ENCODE measurements at regions not wholly inside any gene's neighbourhood (a gene's known extent, or its start where the extent isn't known, plus 50 kb on each side); places are given as distances from the start of the nearest gene placed in this dataset.
A peak's percentile ranks its signal among the peaks of the same experiment; 100 is the strongest.

DNA sequence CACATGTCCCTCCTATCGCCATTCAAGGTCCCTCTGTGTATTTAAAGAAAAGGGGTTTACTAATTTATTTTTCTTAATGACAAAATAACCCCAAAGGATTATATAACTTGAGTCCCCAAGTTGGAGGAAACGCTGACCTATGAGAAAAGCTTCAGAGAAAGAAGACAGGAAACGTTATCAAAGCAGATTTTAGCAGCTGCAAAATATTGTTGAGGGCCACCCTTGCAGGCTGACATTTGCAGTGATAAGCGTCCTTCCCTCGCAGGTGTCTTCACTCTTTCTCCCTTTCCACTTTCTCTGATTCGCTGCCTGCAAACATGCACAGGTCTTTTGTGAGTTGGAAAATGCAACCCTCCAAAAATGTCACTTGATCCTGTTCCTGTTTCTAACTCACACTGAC lies 103.2 kb upstream of the RIPOR2 start (continued):
- TF ChIP-seq, protein P1, sequence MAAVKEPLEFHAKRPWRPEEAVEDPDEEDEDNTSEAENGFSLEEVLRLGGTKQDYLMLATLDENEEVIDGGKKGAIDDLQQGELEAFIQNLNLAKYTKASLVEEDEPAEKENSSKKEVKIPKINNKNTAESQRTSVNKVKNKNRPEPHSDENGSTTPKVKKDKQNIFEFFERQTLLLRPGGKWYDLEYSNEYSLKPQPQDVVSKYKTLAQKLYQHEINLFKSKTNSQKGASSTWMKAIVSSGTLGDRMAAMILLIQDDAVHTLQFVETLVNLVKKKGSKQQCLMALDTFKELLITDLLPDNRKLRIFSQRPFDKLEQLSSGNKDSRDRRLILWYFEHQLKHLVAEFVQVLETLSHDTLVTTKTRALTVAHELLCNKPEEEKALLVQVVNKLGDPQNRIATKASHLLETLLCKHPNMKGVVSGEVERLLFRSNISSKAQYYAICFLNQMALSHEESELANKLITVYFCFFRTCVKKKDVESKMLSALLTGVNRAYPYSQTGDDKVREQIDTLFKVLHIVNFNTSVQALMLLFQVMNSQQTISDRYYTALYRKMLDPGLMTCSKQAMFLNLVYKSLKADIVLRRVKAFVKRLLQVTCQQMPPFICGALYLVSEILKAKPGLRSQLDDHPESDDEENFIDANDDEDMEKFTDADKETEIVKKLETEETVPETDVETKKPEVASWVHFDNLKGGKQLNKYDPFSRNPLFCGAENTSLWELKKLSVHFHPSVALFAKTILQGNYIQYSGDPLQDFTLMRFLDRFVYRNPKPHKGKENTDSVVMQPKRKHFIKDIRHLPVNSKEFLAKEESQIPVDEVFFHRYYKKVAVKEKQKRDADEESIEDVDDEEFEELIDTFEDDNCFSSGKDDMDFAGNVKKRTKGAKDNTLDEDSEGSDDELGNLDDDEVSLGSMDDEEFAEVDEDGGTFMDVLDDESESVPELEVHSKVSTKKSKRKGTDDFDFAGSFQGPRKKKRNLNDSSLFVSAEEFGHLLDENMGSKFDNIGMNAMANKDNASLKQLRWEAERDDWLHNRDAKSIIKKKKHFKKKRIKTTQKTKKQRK (IDR thresholded peaks at IDR 0.05; ENCODE audit: low read depth, low read length), result no peak
- no peak for TF ChIP-seq EZH2 (IDR thresholded peaks at IDR 0.05; ENCODE audit: borderline replicate concordance, control insufficient read depth, low read depth, low read length)
- TF ChIP-seq KAT2A (conservative IDR thresholded peaks at IDR 0.05; ENCODE audit: control insufficient read depth, low read depth, low read length), result no peak
- no peak for TF ChIP-seq LARP7 (IDR thresholded peaks at IDR 0.05)
- TF ChIP-seq POLR2A (IDR thresholded peaks at IDR 0.05; ENCODE audit: low read depth, low read length), result no peak
- no peak for TF ChIP-seq SREBF1 (IDR thresholded peaks at IDR 0.05; ENCODE audit: low read length)
- no peak for TF ChIP-seq MEF2A (IDR thresholded peaks at IDR 0.05; ENCODE audit: insufficient read depth, low read depth, low read length)

DNA sequence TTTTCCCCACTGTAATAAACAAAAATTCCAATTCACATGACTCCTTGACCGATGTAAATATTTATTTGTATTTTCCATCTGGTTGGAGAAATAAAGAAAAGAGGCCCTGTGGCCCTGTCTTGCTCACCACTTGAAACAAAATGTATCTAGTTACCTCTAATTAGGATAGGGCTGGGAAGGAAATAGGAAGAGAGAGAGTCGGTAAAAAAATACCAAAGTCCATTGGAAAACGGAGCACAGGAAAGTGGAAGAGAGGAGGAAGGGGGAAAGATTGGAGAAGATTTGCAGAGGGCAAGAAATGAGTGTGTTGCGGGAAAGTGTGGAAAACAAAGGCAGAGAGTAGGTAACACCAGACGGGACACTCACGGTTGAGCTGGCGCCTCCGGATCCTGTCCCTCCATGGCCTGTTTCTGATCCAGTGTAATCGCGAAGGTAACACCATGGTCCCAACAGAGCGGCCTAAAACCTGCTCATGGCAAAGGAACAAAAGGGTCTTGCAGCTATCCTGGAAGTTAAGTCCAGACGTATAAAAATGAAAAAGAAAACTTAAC lies 105.8 kb upstream of the RIPOR2 start:
- no peak for FAIRE-seq
- Histone ChIP-seq H3K9me3 (replicated peaks; ENCODE audit: control insufficient read depth, insufficient read depth, low read length) (no peaks in the 10 kb centered on the region; the same call in 2 of the 3 replicates), H3K9ac (ENCODE audit: control insufficient read depth, insufficient read depth, low read length) (peak overlapping the region; percentile 77), H2AFZ (ENCODE audit: control insufficient read depth, low read depth, low read length) (peak overlapping the region; percentile 88), H3K4me2 (ENCODE audit: control insufficient read depth, insufficient read depth) (peak overlapping the region; percentile 92), H3K27me3 (replicated peaks in 1 of 2; ENCODE audit: control insufficient read depth in 2 of 2, insufficient read depth in 2 of 2, low read length in 1 of 2) (no peaks in the 10 kb centered on the region), H3K4me1 (ENCODE audit: control insufficient read depth, insufficient read depth, low read length) (peaks cover 23% of the 10 kb centered on the region), H3K36me3 (ENCODE audit: control insufficient read depth in 2 of 2, insufficient read depth in 2 of 2, low read length in 1 of 2) (no peaks in the 10 kb centered on the region), H3K79me2 (ENCODE audit: control insufficient read depth, insufficient read depth, low read length) (peaks cover 4% of the 10 kb centered on the region), H4K20me1 (ENCODE audit: control insufficient read depth, insufficient read depth) (no peaks in the 10 kb centered on the region), H3K27ac (ENCODE audit: control insufficient read depth, insufficient read depth) (peak overlapping the region; percentile 60), H3K4me3 (peak overlapping the region; percentile 67)
- DNase-seq (ENCODE audit: low read depth, low spot score), result no peak
- RAD21 ChIA-PET (ENCODE audit: unreplicated experiment), result interaction anchor here (0.7 to 5.6 kb wide), 13 partner anchors 9 to 108 kb away, joined by 3 to 70 read pairs (median 10); no protein-coding TSS in a partner anchor
- POLR2A ChIA-PET, result interaction anchor here (0.6 to 4.7 kb wide), 8 partner anchors 9 to 105 kb away, joined by 3 to 87 read pairs (median 7); partner anchors contain the start of gene RIPOR2
- intact Hi-C loops (cut with micrococcal nuclease; ENCODE audit: unreplicated experiment) (no loop called here), in situ Hi-C loops (cut with MboI) (no loop called here)
- peak; percentile 23 for ATAC-seq
- WGBS (ENCODE audit: insufficient coverage, insufficient replicate concordance, low lambda C conversion rate, missing lambda C conversion rate), result under 1% methylated on average over 12 of the region's 12 CpGs
- BruUV-seq (replicated peaks), result TSS peak; percentile 60
- SMC1A ChIA-PET (ENCODE audit: uncharacterized antibody, unreplicated experiment), result interaction anchor here (1.0 to 14.9 kb wide), 9 partner anchors 3 to 104 kb away, joined by 4 to 304 read pairs (median 29); no protein-coding TSS in a partner anchor
- CTCF ChIA-PET, result interaction anchor here (0.7 to 4.6 kb wide), 9 partner anchors 12 to 520 kb away, joined by 3 to 91 read pairs (median 6); no protein-coding TSS in a partner anchor
- TF ChIP-seq, protein P2, sequence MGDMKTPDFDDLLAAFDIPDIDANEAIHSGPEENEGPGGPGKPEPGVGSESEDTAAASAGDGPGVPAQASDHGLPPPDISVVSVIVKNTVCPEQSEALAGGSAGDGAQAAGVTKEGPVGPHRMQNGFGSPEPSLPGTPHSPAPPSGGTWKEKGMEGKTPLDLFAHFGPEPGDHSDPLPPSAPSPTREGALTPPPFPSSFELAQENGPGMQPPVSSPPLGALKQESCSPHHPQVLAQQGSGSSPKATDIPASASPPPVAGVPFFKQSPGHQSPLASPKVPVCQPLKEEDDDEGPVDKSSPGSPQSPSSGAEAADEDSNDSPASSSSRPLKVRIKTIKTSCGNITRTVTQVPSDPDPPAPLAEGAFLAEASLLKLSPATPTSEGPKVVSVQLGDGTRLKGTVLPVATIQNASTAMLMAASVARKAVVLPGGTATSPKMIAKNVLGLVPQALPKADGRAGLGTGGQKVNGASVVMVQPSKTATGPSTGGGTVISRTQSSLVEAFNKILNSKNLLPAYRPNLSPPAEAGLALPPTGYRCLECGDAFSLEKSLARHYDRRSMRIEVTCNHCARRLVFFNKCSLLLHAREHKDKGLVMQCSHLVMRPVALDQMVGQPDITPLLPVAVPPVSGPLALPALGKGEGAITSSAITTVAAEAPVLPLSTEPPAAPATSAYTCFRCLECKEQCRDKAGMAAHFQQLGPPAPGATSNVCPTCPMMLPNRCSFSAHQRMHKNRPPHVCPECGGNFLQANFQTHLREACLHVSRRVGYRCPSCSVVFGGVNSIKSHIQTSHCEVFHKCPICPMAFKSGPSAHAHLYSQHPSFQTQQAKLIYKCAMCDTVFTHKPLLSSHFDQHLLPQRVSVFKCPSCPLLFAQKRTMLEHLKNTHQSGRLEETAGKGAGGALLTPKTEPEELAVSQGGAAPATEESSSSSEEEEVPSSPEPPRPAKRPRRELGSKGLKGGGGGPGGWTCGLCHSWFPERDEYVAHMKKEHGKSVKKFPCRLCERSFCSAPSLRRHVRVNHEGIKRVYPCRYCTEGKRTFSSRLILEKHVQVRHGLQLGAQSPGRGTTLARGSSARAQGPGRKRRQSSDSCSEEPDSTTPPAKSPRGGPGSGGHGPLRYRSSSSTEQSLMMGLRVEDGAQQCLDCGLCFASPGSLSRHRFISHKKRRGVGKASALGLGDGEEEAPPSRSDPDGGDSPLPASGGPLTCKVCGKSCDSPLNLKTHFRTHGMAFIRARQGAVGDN (IDR thresholded peaks at IDR 0.05), result peak; percentile 14; the same call in 1 of the 2 replicates
- TF ChIP-seq SMAD5 (IDR thresholded peaks at IDR 0.05; ENCODE audit: low read depth) (no peak), NFXL1 (IDR thresholded peaks at IDR 0.05; ENCODE audit: borderline replicate concordance) (no peak), SIX5 (IDR thresholded peaks at IDR 0.05; ENCODE audit: low read depth, low read length, severe bottlenecking) (no peak), IKZF2 (IDR thresholded peaks at IDR 0.05) (peak; percentile 26 to 59; a peak in 3 of 4 replicates), PML (IDR thresholded peaks at IDR 0.05; ENCODE audit: low read length) (0 out of 2 replicates have a peak, but pooled peaks have one; percentile 31)
- TF ChIP-seq, protein P3, sequence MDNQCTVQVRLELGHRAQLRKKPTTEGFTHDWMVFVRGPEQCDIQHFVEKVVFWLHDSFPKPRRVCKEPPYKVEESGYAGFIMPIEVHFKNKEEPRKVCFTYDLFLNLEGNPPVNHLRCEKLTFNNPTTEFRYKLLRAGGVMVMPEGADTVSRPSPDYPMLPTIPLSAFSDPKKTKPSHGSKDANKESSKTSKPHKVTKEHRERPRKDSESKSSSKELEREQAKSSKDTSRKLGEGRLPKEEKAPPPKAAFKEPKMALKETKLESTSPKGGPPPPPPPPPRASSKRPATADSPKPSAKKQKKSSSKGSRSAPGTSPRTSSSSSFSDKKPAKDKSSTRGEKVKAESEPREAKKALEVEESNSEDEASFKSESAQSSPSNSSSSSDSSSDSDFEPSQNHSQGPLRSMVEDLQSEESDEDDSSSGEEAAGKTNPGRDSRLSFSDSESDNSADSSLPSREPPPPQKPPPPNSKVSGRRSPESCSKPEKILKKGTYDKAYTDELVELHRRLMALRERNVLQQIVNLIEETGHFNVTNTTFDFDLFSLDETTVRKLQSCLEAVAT (IDR thresholded peaks at IDR 0.05), result peak; percentile 44

Measured in GM12878 (cell line).